ENCODE measurements at regions not wholly inside any gene's neighbourhood (a gene's known extent, or its start where the extent isn't known, plus 50 kb on each side); places are given as distances from the start of the nearest gene placed in this dataset.

GRCh38 chr15:31830591-31830990 is 199.7 kb upstream of the CHRNA7 start:
- no peak for DNase-seq (ENCODE audit: low read depth)

- no peak for DNase-seq (ENCODE audit: low read depth)
Measured at GRCh38 chr15:31831596-31831995, 198.7 kb upstream of the CHRNA7 start.

- DNase-seq (ENCODE audit: low read depth): no peak
Measured at GRCh38 chr15:31834654-31835053, 195.7 kb upstream of the CHRNA7 start.

- no peak for DNase-seq (ENCODE audit: low read depth)
Measured at GRCh38 chr15:31839388-31839787, 190.9 kb upstream of the CHRNA7 start.

GRCh38 chr15:31840849-31841476 is 189.4 kb upstream of the CHRNA7 start:
- DNase-seq (ENCODE audit: low read depth): no peak

GRCh38 chr15:31842532-31843195 is 187.7 kb upstream of the CHRNA7 start:
- DNase-seq (ENCODE audit: low read depth): no peak

- DNase-seq (ENCODE audit: low read depth): no peak
Measured at GRCh38 chr15:31843426-31844055, 186.8 kb upstream of the CHRNA7 start.

- DNase-seq (ENCODE audit: low read depth): no peak
Measured at GRCh38 chr15:31845791-31846190, 184.5 kb upstream of the CHRNA7 start.

GRCh38 chr15:31847961-31848360 is 182.4 kb upstream of the CHRNA7 start:
- no peak for DNase-seq (ENCODE audit: low read depth)

GRCh38 chr15:31848621-31849020 is 181.7 kb upstream of the CHRNA7 start:
- no peak for DNase-seq (ENCODE audit: low read depth)

GRCh38 chr15:31852933-31853799 is 177.1 kb upstream of the CHRNA7 start:
- DNase-seq (ENCODE audit: low read depth): no peak

- no peak for DNase-seq (ENCODE audit: low read depth)
Measured at GRCh38 chr15:31856581-31856980, 173.7 kb upstream of the CHRNA7 start.

- no peak for DNase-seq (ENCODE audit: low read depth)
Measured at GRCh38 chr15:31857194-31857593, 173.1 kb upstream of the CHRNA7 start.

- DNase-seq (ENCODE audit: low read depth): no peak
Measured at GRCh38 chr15:31858026-31858425, 172.3 kb upstream of the CHRNA7 start.

- no peak for DNase-seq (ENCODE audit: low read depth)
Measured at GRCh38 chr15:31866248-31866647, 164.1 kb upstream of the CHRNA7 start.

GRCh38 chr15:31867536-31868442 is 162.5 kb upstream of the CHRNA7 start:
- DNase-seq (ENCODE audit: low read depth): peak; percentile 29

- DNase-seq (ENCODE audit: low read depth): no peak
Measured at GRCh38 chr15:31869686-31870307, 160.5 kb upstream of the CHRNA7 start.

- DNase-seq (ENCODE audit: low read depth): peak; percentile 83
Measured at GRCh38 chr15:31870328-31871165, 159.8 kb upstream of the CHRNA7 start, which contains the start of gene OTUD7A. OTUD7A (minus strand) TSS chr15:31870673.

GRCh38 chr15:31871166-31871886 is 159.0 kb upstream of the CHRNA7 start:
- DNase-seq (ENCODE audit: low read depth): no peak

All from activated T-helper 1 cell treated with Interleukin-2 at 50 U/mL for 16 hours (primary cell).